ENCODE measurements at regions not wholly inside any gene's neighbourhood (a gene's known extent, or its start where the extent isn't known, plus 50 kb on each side); places are given as distances from the start of the nearest gene placed in this dataset.
"Not testable (repeated sequence)": the region's sequence is repeated elsewhere in the genome, so short reads cannot be mapped to it uniquely, and the experiment has no call there.

- no peak for DNase-seq (ENCODE audit: low read depth in 4 of 6, low spot score in 6 of 6)
- Histone ChIP-seq H3K27ac (ENCODE audit: low read depth, low read length) (no peak overlapping the region), H3K36me3 (ENCODE audit: control insufficient read depth, insufficient read depth, low read length) (no peaks in the 10 kb centered on the region), H3K27me3 (ENCODE audit: control insufficient read depth, insufficient read depth, low read length) (no peaks in the 10 kb centered on the region), H3K4me3 (ENCODE audit: low read depth, low read length) (no peak overlapping the region), H3K4me1 (ENCODE audit: control insufficient read depth, insufficient read depth, low read length) (no peaks in the 10 kb centered on the region), H3K9me3 (ENCODE audit: control insufficient read depth, insufficient read depth, low read length) (peaks cover 2% of the 10 kb centered on the region)
- no CpG with 5 or more reads among the region's 4 CpGs for WGBS (ENCODE audit: insufficient coverage)
Measured at GRCh38 chr1:226461087-226461486, 53.2 kb upstream of the PARP1 start.

GRCh38 chr1:226463925-226464586 lies 56.2 kb upstream of the PARP1 start:
- Histone ChIP-seq H3K27me3 (ENCODE audit: control insufficient read depth, insufficient read depth, low read length) (no peaks in the 10 kb centered on the region), H3K4me3 (ENCODE audit: low read depth, low read length) (no peak overlapping the region), H3K9me3 (ENCODE audit: control insufficient read depth, insufficient read depth, low read length) (peaks cover 2% of the 10 kb centered on the region), H3K27ac (ENCODE audit: low read depth, low read length) (no peak overlapping the region), H3K36me3 (ENCODE audit: control insufficient read depth, insufficient read depth, low read length) (no peaks in the 10 kb centered on the region), H3K4me1 (ENCODE audit: control insufficient read depth, insufficient read depth, low read length) (peaks cover 5% of the 10 kb centered on the region)
- no peak for DNase-seq (ENCODE audit: low read depth in 4 of 6, low spot score in 6 of 6)
- 95% methylated on average over 25 of the region's 25 CpGs for WGBS (ENCODE audit: insufficient coverage)

GRCh38 chr1:226464587-226464971 lies 56.7 kb upstream of the PARP1 start:
- H3K4me1 ChIP-seq (ENCODE audit: control insufficient read depth, insufficient read depth, low read length); H3K27me3 ChIP-seq (ENCODE audit: control insufficient read depth, insufficient read depth, low read length); H3K27ac ChIP-seq (ENCODE audit: low read depth, low read length); H3K36me3 ChIP-seq (ENCODE audit: control insufficient read depth, insufficient read depth, low read length); DNase-seq (ENCODE audit: low read depth in 4 of 6, low spot score in 6 of 6); H3K9me3 ChIP-seq (ENCODE audit: control insufficient read depth, insufficient read depth, low read length); H3K4me3 ChIP-seq (ENCODE audit: low read depth, low read length): not testable (repeated sequence)
- WGBS (ENCODE audit: insufficient coverage): 87% methylated on average over 1 of the region's 2 CpGs

- H3K27me3 ChIP-seq (ENCODE audit: control insufficient read depth, insufficient read depth, low read length): no peaks in the 10 kb centered on the region
- no peak overlapping the region for H3K4me3 ChIP-seq (ENCODE audit: low read depth, low read length)
- WGBS (ENCODE audit: insufficient coverage): 8% methylated on average over 2 of the region's 5 CpGs
- no peaks in the 10 kb centered on the region for H3K36me3 ChIP-seq (ENCODE audit: control insufficient read depth, insufficient read depth, low read length)
- peak overlapping the region; percentile 45 for H3K27ac ChIP-seq (ENCODE audit: low read depth, low read length)
- DNase-seq (ENCODE audit: low read depth in 4 of 6, low spot score in 6 of 6): peak in 3 of 6 donors; percentile 15 to 84 (median 60)
- H3K4me1 ChIP-seq (ENCODE audit: control insufficient read depth, insufficient read depth, low read length): peaks cover 5% of the 10 kb centered on the region
- peaks cover 2% of the 10 kb centered on the region for H3K9me3 ChIP-seq (ENCODE audit: control insufficient read depth, insufficient read depth, low read length)
Measured at GRCh38 chr1:226466296-226466695, 58.4 kb upstream of the PARP1 start.

- WGBS (ENCODE audit: insufficient coverage): 91% methylated on average over 3 of the region's 4 CpGs
- Histone ChIP-seq H3K27me3 (ENCODE audit: control insufficient read depth, insufficient read depth, low read length) (no peaks in the 10 kb centered on the region), H3K36me3 (ENCODE audit: control insufficient read depth, insufficient read depth, low read length) (no peaks in the 10 kb centered on the region), H3K4me1 (ENCODE audit: control insufficient read depth, insufficient read depth, low read length) (peaks cover 5% of the 10 kb centered on the region), H3K4me3 (ENCODE audit: low read depth, low read length) (no peak overlapping the region), H3K9me3 (ENCODE audit: control insufficient read depth, insufficient read depth, low read length) (no peaks in the 10 kb centered on the region), H3K27ac (ENCODE audit: low read depth, low read length) (no peak overlapping the region)
- DNase-seq (ENCODE audit: low read depth in 4 of 6, low spot score in 6 of 6): no peak
Measured at GRCh38 chr1:226467443-226467842, 59.5 kb upstream of the PARP1 start.

GRCh38 chr1:226470921-226471866 lies 63.3 kb upstream of the PARP1 start:
- no peak overlapping the region for H3K27ac ChIP-seq (ENCODE audit: low read depth, low read length)
- no peak for DNase-seq (ENCODE audit: low read depth in 4 of 6, low spot score in 6 of 6)
- H3K27me3 ChIP-seq (ENCODE audit: control insufficient read depth, insufficient read depth, low read length): no peaks in the 10 kb centered on the region
- H3K4me1 ChIP-seq (ENCODE audit: control insufficient read depth, insufficient read depth, low read length): peaks cover 5% of the 10 kb centered on the region
- no peaks in the 10 kb centered on the region for H3K36me3 ChIP-seq (ENCODE audit: control insufficient read depth, insufficient read depth, low read length)
- no peaks in the 10 kb centered on the region for H3K9me3 ChIP-seq (ENCODE audit: control insufficient read depth, insufficient read depth, low read length)
- no peak overlapping the region for H3K4me3 ChIP-seq (ENCODE audit: low read depth, low read length)
- WGBS (ENCODE audit: insufficient coverage): 78% methylated on average over 10 of the region's 12 CpGs

- Histone ChIP-seq H3K9me3 (ENCODE audit: control insufficient read depth, insufficient read depth, low read length) (no peaks in the 10 kb centered on the region), H3K36me3 (ENCODE audit: control insufficient read depth, insufficient read depth, low read length) (no peaks in the 10 kb centered on the region), H3K4me3 (ENCODE audit: low read depth, low read length) (no peak overlapping the region), H3K27ac (ENCODE audit: low read depth, low read length) (no peak overlapping the region), H3K27me3 (ENCODE audit: control insufficient read depth, insufficient read depth, low read length) (no peaks in the 10 kb centered on the region), H3K4me1 (ENCODE audit: control insufficient read depth, insufficient read depth, low read length) (no peaks in the 10 kb centered on the region)
- no peak for DNase-seq (ENCODE audit: low read depth in 4 of 6, low spot score in 6 of 6)
- 88% methylated on average over 5 of the region's 5 CpGs for WGBS (ENCODE audit: insufficient coverage)
Measured at GRCh38 chr1:226473325-226473724, 65.4 kb upstream of the PARP1 start.

GRCh38 chr1:226474041-226474440 lies 66.1 kb upstream of the PARP1 start:
- WGBS (ENCODE audit: insufficient coverage): 83% methylated on average over 3 of the region's 3 CpGs

GRCh38 chr1:226474443-226475141 lies 66.7 kb upstream of the PARP1 start:
- no peaks in the 10 kb centered on the region for H3K36me3 ChIP-seq (ENCODE audit: control insufficient read depth, insufficient read depth, low read length)
- H3K27ac ChIP-seq (ENCODE audit: low read depth, low read length): no peak overlapping the region
- no peaks in the 10 kb centered on the region for H3K9me3 ChIP-seq (ENCODE audit: control insufficient read depth, insufficient read depth, low read length)
- 54% methylated on average over 5 of the region's 5 CpGs for WGBS (ENCODE audit: insufficient coverage)
- peak in 1 of 6 donors; percentile 82 for DNase-seq (ENCODE audit: low read depth in 4 of 6, low spot score in 6 of 6)
- H3K4me1 ChIP-seq (ENCODE audit: control insufficient read depth, insufficient read depth, low read length): no peaks in the 10 kb centered on the region
- H3K27me3 ChIP-seq (ENCODE audit: control insufficient read depth, insufficient read depth, low read length): no peaks in the 10 kb centered on the region
- H3K4me3 ChIP-seq (ENCODE audit: low read depth, low read length): no peak overlapping the region

More at GRCh38 chr1:226474041-226474440, 66.1 kb upstream of the PARP1 start:
- Histone ChIP-seq H3K4me3 (ENCODE audit: low read depth, low read length) (no peak overlapping the region), H3K27ac (ENCODE audit: low read depth, low read length) (no peak overlapping the region), H3K36me3 (ENCODE audit: control insufficient read depth, insufficient read depth, low read length) (no peaks in the 10 kb centered on the region), H3K9me3 (ENCODE audit: control insufficient read depth, insufficient read depth, low read length) (no peaks in the 10 kb centered on the region), H3K27me3 (ENCODE audit: control insufficient read depth, insufficient read depth, low read length) (no peaks in the 10 kb centered on the region), H3K4me1 (ENCODE audit: control insufficient read depth, insufficient read depth, low read length) (no peaks in the 10 kb centered on the region)
- DNase-seq (ENCODE audit: low read depth in 4 of 6, low spot score in 6 of 6): no peak

Data from spinal cord (tissue), 9 donors.